NB4 (cell line): ENCODE measurements at regions not wholly inside any gene's neighbourhood (a gene's known extent, or its start where the extent isn't known, plus 50 kb on each side); places are given as distances from the start of the nearest gene placed in this dataset.

ENCODE experiments used
- POLR2A ChIP-seq: IDR thresholded peaks from 2 replicates; pipeline ENCODE4 v1.6.1; 2011; ENCODE audit warnings: mild to moderate bottlenecking; ENCODE audit not compliant: insufficient read length; ENCODE audit errors: extremely low read depth
- TF ChIP-seq, protein P1 (sequence below): IDR thresholded peaks from one replicate; pipeline ENCODE4 v1.5.1; 2012; ENCODE audit warnings: low read depth, low read length
- TF ChIP-seq, protein P2 (sequence below): IDR thresholded peaks from 2 replicates; pipeline ENCODE4 v1.6.1; 2011; ENCODE audit warnings: low read depth, low read length

DNA sequence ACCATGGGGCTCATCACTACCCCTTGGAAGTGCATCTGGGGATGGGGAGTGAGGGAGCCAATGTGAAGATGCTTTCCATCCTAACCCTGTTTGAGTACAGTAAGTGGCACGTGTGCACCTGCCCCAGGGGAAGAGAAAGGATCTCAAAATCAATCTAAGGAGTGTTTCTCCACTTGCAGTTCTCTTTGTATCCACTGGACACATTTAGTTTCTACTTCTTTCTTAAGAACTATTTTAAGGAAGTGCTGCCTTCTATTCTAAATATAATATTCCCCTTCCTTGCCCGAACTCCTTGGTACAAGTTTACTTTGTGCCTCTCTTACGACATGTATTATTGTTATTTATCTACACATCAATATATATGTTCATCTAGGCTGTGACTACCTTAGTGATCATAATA, 73.8 kb downstream of the TTC6 start:
- TF ChIP-seq, protein P1, sequence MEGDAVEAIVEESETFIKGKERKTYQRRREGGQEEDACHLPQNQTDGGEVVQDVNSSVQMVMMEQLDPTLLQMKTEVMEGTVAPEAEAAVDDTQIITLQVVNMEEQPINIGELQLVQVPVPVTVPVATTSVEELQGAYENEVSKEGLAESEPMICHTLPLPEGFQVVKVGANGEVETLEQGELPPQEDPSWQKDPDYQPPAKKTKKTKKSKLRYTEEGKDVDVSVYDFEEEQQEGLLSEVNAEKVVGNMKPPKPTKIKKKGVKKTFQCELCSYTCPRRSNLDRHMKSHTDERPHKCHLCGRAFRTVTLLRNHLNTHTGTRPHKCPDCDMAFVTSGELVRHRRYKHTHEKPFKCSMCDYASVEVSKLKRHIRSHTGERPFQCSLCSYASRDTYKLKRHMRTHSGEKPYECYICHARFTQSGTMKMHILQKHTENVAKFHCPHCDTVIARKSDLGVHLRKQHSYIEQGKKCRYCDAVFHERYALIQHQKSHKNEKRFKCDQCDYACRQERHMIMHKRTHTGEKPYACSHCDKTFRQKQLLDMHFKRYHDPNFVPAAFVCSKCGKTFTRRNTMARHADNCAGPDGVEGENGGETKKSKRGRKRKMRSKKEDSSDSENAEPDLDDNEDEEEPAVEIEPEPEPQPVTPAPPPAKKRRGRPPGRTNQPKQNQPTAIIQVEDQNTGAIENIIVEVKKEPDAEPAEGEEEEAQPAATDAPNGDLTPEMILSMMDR = no peak
- TF ChIP-seq, protein P2, sequence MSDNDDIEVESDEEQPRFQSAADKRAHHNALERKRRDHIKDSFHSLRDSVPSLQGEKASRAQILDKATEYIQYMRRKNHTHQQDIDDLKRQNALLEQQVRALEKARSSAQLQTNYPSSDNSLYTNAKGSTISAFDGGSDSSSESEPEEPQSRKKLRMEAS = no peak
- no peak for TF ChIP-seq POLR2A
